ENCODE measurements at regions not wholly inside any gene's neighbourhood (a gene's known extent, or its start where the extent isn't known, plus 50 kb on each side); places are given as distances from the start of the nearest gene placed in this dataset.

DNA sequence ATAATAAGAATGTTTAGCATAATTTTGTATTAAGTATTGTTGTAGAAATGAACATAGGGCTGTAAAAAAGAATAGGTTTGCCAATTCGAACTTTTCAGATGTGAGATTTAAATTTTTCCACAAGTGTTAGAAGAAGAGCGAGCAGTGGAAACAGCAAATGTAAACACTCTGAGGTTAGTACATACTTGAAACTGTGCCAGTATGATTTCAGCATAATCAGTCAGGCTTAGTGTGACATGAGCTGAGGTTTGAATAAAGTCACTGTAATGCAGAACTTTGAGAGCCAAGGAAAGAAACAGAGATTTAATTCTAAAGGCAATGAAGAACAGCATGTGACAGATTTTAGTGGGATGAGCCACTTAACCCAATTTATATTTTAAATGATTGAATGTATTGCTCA, 2166.4 kb downstream of the PCDH9 start:
- TF ChIP-seq ZNF274 (IDR thresholded peaks at IDR 0.05; ENCODE audit: low read depth, low read length) (no peak), YY1 (IDR thresholded peaks at IDR 0.05; ENCODE audit: insufficient read depth, insufficient read length) (no peak), SUZ12 (IDR thresholded peaks at IDR 0.05; ENCODE audit: extremely low read depth, insufficient read depth, insufficient read length) (no peak)
